Lung (tissue), 11 donors: ENCODE measurements at regions not wholly inside any gene's neighbourhood (a gene's known extent, or its start where the extent isn't known, plus 50 kb on each side); places are given as distances from the start of the nearest gene placed in this dataset.
A peak's percentile ranks its signal among the peaks of the same experiment; 100 is the strongest.

Experiments used
- ATAC-seq: fragments of 200-7000 bp; cut with Tn5 transposase; one replicate; pipeline ENCODE4 v1.9.1; 2020; ENCODE audit warnings: moderate number of reproducible peaks; ENCODE audit not compliant: insufficient read depth, low FRiP score
- DNase-seq, 3 donors: peaks; one replicate each; pipeline ENCODE4 v3.0.0-alpha.2; 2013 to 2017
- H3K27ac ChIP-seq, 2 donors: one replicate each; pipeline ENCODE4 v1.5.1; 2013; ENCODE audit warnings: mild to moderate bottlenecking in 2 of 2, moderate library complexity in 2 of 2, control low read depth in 1 of 2, inconsistent platforms in 1 of 2, low read depth in 1 of 2, low read length in 1 of 2
- H3K27me3 ChIP-seq, 3 donors: one replicate each; pipeline ENCODE4 v1.5.1; 2013; ENCODE audit warnings: low read length in 2 of 3; ENCODE audit not compliant: control insufficient read depth in 3 of 3, insufficient read depth in 3 of 3
- H3K36me3 ChIP-seq, 4 donors: one replicate each; pipeline ENCODE4 v1.5.1; 2013; ENCODE audit warnings: low read length in 4 of 4, mild to moderate bottlenecking in 1 of 4, moderate library complexity in 1 of 4; ENCODE audit not compliant: control insufficient read depth in 4 of 4, insufficient read depth in 4 of 4
- H3K4me1 ChIP-seq, 5 donors: one replicate each; pipeline ENCODE4 v1.5.1; 2013; ENCODE audit warnings: low read length in 5 of 5, mild to moderate bottlenecking in 2 of 5, moderate library complexity in 1 of 5; ENCODE audit not compliant: control insufficient read depth in 5 of 5, insufficient read depth in 5 of 5
- H3K4me3 ChIP-seq: one replicate; pipeline ENCODE4 v1.5.1; 2013; ENCODE audit warnings: mild to moderate bottlenecking, control low read depth, moderate library complexity
- H3K9ac ChIP-seq, 2 donors: one replicate each; pipeline ENCODE4 v1.5.1; 2013; ENCODE audit warnings: low read length in 2 of 2, control low read depth in 1 of 2; ENCODE audit not compliant: insufficient read depth in 1 of 2
- H3K9me3 ChIP-seq, 4 donors: one replicate each; pipeline ENCODE4 v1.5.1; 2013; ENCODE audit warnings: low read length in 3 of 4, mild to moderate bottlenecking in 1 of 4, moderate library complexity in 1 of 4; ENCODE audit not compliant: control insufficient read depth in 4 of 4, insufficient read depth in 3 of 4
- WGBS, 2 donors: extraction: QIAGEN DNeasy Blood & Tissue Kit; methylation state at CpG; one replicate each; pipeline ENCODE4 v1.1.7; 2013; 5-methylcytosine and 5-hydroxymethylcytosine counted together
- TF ChIP-seq, protein P1 (sequence below): IDR thresholded peaks from 2 replicates; pipeline ENCODE4 v1.5.1; 2012; ENCODE audit warnings: mild to moderate bottlenecking; ENCODE audit errors: control extremely low read depth, extremely low read depth
- donor health status: control.
- donor health status: control.
- donor health status: Bipolar disorder and iron deficiency.
- donor health status: healthy.
- donor health status: DM: yes; HTN: yes; CAD: no.

- ATAC-seq (no peak), DNase-seq (no peak)
- Histone ChIP-seq H3K4me3 (no peak overlapping the region), H3K36me3 (peaks cover 0 to 3% (median 1%) of the 10 kb centered on the region in 4 donors), H3K9ac (no peak overlapping the region), H3K4me1 (peaks cover 10 to 36% (median 17%) of the 10 kb centered on the region in 5 donors), H3K9me3 (no peaks in the 10 kb centered on the region), H3K27ac (no peak overlapping the region), H3K27me3 (no peaks in the 10 kb centered on the region)
- 96% methylated on average over 8 of the region's 8 CpGs for WGBS, 2 donors
- TF ChIP-seq, protein P1, sequence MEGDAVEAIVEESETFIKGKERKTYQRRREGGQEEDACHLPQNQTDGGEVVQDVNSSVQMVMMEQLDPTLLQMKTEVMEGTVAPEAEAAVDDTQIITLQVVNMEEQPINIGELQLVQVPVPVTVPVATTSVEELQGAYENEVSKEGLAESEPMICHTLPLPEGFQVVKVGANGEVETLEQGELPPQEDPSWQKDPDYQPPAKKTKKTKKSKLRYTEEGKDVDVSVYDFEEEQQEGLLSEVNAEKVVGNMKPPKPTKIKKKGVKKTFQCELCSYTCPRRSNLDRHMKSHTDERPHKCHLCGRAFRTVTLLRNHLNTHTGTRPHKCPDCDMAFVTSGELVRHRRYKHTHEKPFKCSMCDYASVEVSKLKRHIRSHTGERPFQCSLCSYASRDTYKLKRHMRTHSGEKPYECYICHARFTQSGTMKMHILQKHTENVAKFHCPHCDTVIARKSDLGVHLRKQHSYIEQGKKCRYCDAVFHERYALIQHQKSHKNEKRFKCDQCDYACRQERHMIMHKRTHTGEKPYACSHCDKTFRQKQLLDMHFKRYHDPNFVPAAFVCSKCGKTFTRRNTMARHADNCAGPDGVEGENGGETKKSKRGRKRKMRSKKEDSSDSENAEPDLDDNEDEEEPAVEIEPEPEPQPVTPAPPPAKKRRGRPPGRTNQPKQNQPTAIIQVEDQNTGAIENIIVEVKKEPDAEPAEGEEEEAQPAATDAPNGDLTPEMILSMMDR: no peak
These were observed 282.1 kb upstream of the ROPN1 start for GRCh38 chr3:124274051-124274450.

GRCh38 chr3:124275412-124275811 lies 283.5 kb upstream of the ROPN1 start:
- peak; percentile 39 to 79 (median 65) for DNase-seq
- no peak overlapping the region for H3K4me3 ChIP-seq
- H3K9me3 ChIP-seq: no peaks in the 10 kb centered on the region
- H3K9ac ChIP-seq: no peak overlapping the region
- 29 to 56% methylated on average over 1 of the region's 1 CpG for WGBS, 2 donors
- peaks cover 10 to 30% (median 20%) of the 10 kb centered on the region in 5 donors for H3K4me1 ChIP-seq
- ATAC-seq: no peak
- peaks cover 0 to 2% (median 0%) of the 10 kb centered on the region in 4 donors for H3K36me3 ChIP-seq
- H3K27me3 ChIP-seq: no peaks in the 10 kb centered on the region
- H3K27ac ChIP-seq: peak overlapping the region; percentile 41 to 84
- TF ChIP-seq, protein P1: no peak

DNA sequence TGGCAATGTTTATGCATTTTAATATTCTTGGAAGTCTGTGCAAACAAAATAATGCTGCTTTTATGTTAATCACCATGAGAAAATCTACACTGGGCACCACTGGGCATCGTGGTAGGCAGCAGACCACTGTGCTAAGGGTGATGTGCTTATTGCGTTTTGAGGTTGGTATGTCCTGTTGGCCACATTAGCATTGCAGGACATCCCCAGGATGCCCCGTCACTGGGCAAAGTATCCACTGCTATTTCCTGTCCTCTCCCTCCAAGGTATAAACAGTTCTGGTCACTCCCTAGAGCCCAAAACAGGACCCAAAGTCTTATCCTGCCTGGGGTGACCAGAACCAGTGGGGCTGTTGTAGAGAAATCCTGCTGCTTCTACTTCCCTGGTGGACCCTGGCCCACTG lies 284.2 kb upstream of the ROPN1 start:
- TF ChIP-seq, protein P1: no peak
- Histone ChIP-seq H3K36me3 (peaks cover 0 to 1% (median 0%) of the 10 kb centered on the region in 4 donors), H3K9me3 (no peaks in the 10 kb centered on the region), H3K27ac (peak overlapping the region; percentile 41 to 43), H3K9ac (no peak overlapping the region), H3K4me1 (peaks cover 10 to 30% (median 19%) of the 10 kb centered on the region in 5 donors), H3K4me3 (no peak overlapping the region), H3K27me3 (no peaks in the 10 kb centered on the region)
- ATAC-seq (no peak), DNase-seq (no peak)
- 67 to 83% methylated on average over 3 of the region's 3 CpGs for WGBS, 2 donors

GRCh38 chr3:124276539-124277143 lies 284.7 kb upstream of the ROPN1 start:
- ATAC-seq: no peak
- Histone ChIP-seq H3K9ac (no peak overlapping the region), H3K9me3 (no peaks in the 10 kb centered on the region), H3K36me3 (no peaks in the 10 kb centered on the region), H3K27me3 (no peaks in the 10 kb centered on the region), H3K4me3 (no peak overlapping the region), H3K27ac (peak overlapping the region; percentile 41 to 67), H3K4me1 (peaks cover 10 to 30% (median 19%) of the 10 kb centered on the region in 5 donors)
- DNase-seq: no peak
- 89 to 94% methylated on average over 8 of the region's 8 CpGs for WGBS, 2 donors
- TF ChIP-seq, protein P1: no peak
